CD4-positive, CD25-positive, alpha-beta regulatory T cell (primary cell): ENCODE measurements at regions not wholly inside any gene's neighbourhood (a gene's known extent, or its start where the extent isn't known, plus 50 kb on each side); places are given as distances from the start of the nearest gene placed in this dataset.

ENCODE experiments used
- ATAC-seq, 2 donors: fragments of 150-1000 bp; cut with Tn5 transposase; one replicate each; pipeline ENCODE4 v1.10.0; 2021; ENCODE audit warnings: low read depth in 2 of 2, moderate number of reproducible peaks in 2 of 2, moderate library complexity in 1 of 2
- DNase-seq, 3 donors: peaks; one replicate each; pipeline versions ENCODE4 v3.0.0 to v3.0.0-alpha.2; 2012 to 2022; ENCODE audit warnings: mixed read lengths in 1 of 3
- H3K27ac ChIP-seq: one replicate; pipeline ENCODE4 v1.7.0; 2013; ENCODE audit warnings: mild to moderate bottlenecking, low read length; ENCODE audit not compliant: insufficient read depth, poor library complexity, severe bottlenecking
- H3K27me3 ChIP-seq: one replicate; pipeline ENCODE4 v1.7.0; 2013; ENCODE audit warnings: low read length; ENCODE audit not compliant: control insufficient read depth, insufficient read depth
- H3K36me3 ChIP-seq: one replicate; pipeline ENCODE4 v1.7.0; 2013; ENCODE audit warnings: mild to moderate bottlenecking, low read length, moderate library complexity; ENCODE audit not compliant: control insufficient read depth, insufficient read depth
- H3K4me1 ChIP-seq: 2 replicates; pipeline ENCODE4 v1.7.0; 2013; ENCODE audit warnings: mild to moderate bottlenecking, low read length; ENCODE audit not compliant: insufficient read depth, control insufficient read depth, poor library complexity, severe bottlenecking
- H3K4me3 ChIP-seq: one replicate; pipeline ENCODE4 v1.7.0; 2013; ENCODE audit warnings: low read depth, mild to moderate bottlenecking, low read length, moderate library complexity
- H3K9me3 ChIP-seq, 2 experiments: 1 replicate in 1 of 2; 2 replicates in 1 of 2; pipeline ENCODE4 v1.7.0; 2013; ENCODE audit warnings: low read length in 2 of 2, mild to moderate bottlenecking in 1 of 2, moderate library complexity in 1 of 2; ENCODE audit not compliant: control insufficient read depth in 2 of 2
- H3K27ac Mint-ChIP-seq, 3 donors: one replicate each; pipeline ENCODE4 v1.8.0; 2020 to 2022; ENCODE audit warnings: mild to moderate bottlenecking in 3 of 3, mixed read lengths in 3 of 3, moderate library complexity in 2 of 3
- H3K27me3 Mint-ChIP-seq: one replicate; pipeline ENCODE4 v1.8.0; 2022; ENCODE audit warnings: mild to moderate bottlenecking, mixed read lengths
- H3K36me3 Mint-ChIP-seq: one replicate; pipeline ENCODE4 v1.8.0; 2020; ENCODE audit warnings: mixed read lengths
- H3K4me1 Mint-ChIP-seq, 4 donors: one replicate each; pipeline ENCODE4 v1.8.0; 2020 to 2022; ENCODE audit warnings: mixed read lengths in 4 of 4, mild to moderate bottlenecking in 1 of 4
- H3K4me3 Mint-ChIP-seq, 4 donors: one replicate each; pipeline ENCODE4 v1.8.0; 2020 to 2022; ENCODE audit warnings: mild to moderate bottlenecking in 4 of 4, mixed read lengths in 4 of 4, moderate library complexity in 3 of 4
- H3K9me3 Mint-ChIP-seq, 7 donors: one replicate each; pipeline ENCODE4 v1.8.0; 2020 to 2022; ENCODE audit warnings: mixed read lengths in 7 of 7, mild to moderate bottlenecking in 3 of 7, moderate library complexity in 2 of 7

GRCh38 chr5:29061381-29061780, 2023.0 kb upstream of the CDH9 start:
- ATAC-seq: no peak

GRCh38 chr5:29054694-29055093, 2016.3 kb upstream of the CDH9 start:
- ATAC-seq (no peak), DNase-seq (no peak)
- no peaks in the 10 kb centered on the region for H3K27me3 Mint-ChIP-seq
- H3K9me3 ChIP-seq: peaks cover 0 to 2% of the 10 kb centered on the region in 2 experiments
- no peaks in the 10 kb centered on the region for H3K36me3 Mint-ChIP-seq
- H3K36me3 ChIP-seq: no peaks in the 10 kb centered on the region
- H3K4me3 Mint-ChIP-seq: no peak overlapping the region
- H3K27ac Mint-ChIP-seq: no peak overlapping the region
- no peak overlapping the region for H3K4me3 ChIP-seq
- no peaks in the 10 kb centered on the region for H3K4me1 ChIP-seq
- peaks cover 0 to 14% (median 5%) of the 10 kb centered on the region in 7 donors for H3K9me3 Mint-ChIP-seq
- no peak overlapping the region for H3K27ac ChIP-seq
- no peaks in the 10 kb centered on the region for H3K27me3 ChIP-seq
- H3K4me1 Mint-ChIP-seq: no peaks in the 10 kb centered on the region

More at GRCh38 chr5:29061381-29061780, 2023.0 kb upstream of the CDH9 start:
- no peak for DNase-seq
- H3K27ac ChIP-seq: no peak overlapping the region
- Mint-ChIP-seq H3K4me3 (no peak overlapping the region), H3K27ac (no peak overlapping the region), H3K27me3 (no peaks in the 10 kb centered on the region), H3K9me3 (peaks cover 0 to 16% (median 5%) of the 10 kb centered on the region in 7 donors), H3K36me3 (no peaks in the 10 kb centered on the region), H3K4me1 (no peaks in the 10 kb centered on the region)
- no peaks in the 10 kb centered on the region for H3K36me3 ChIP-seq
- no peaks in the 10 kb centered on the region for H3K4me1 ChIP-seq
- no peak overlapping the region for H3K4me3 ChIP-seq
- no peaks in the 10 kb centered on the region for H3K27me3 ChIP-seq
- peaks cover 2 to 7% of the 10 kb centered on the region in 2 experiments for H3K9me3 ChIP-seq

- Mint-ChIP-seq H3K36me3 (no peaks in the 10 kb centered on the region), H3K4me1 (no peaks in the 10 kb centered on the region), H3K9me3 (peaks cover 0 to 14% (median 5%) of the 10 kb centered on the region in 7 donors), H3K27ac (no peak overlapping the region), H3K4me3 (no peak overlapping the region), H3K27me3 (no peaks in the 10 kb centered on the region)
- Histone ChIP-seq H3K4me1 (no peaks in the 10 kb centered on the region), H3K27ac (no peak overlapping the region), H3K27me3 (no peaks in the 10 kb centered on the region), H3K9me3 (peaks cover 0 to 2% of the 10 kb centered on the region in 2 experiments), H3K4me3 (no peak overlapping the region), H3K36me3 (no peaks in the 10 kb centered on the region)
- DNase-seq: no peak
- ATAC-seq: no peak
Observed at GRCh38 chr5:29054282-29054681, 2015.9 kb upstream of the CDH9 start.

GRCh38 chr5:29051509-29051908, 2013.1 kb upstream of the CDH9 start:
- H3K27me3 Mint-ChIP-seq: no peaks in the 10 kb centered on the region
- no peak overlapping the region for H3K27ac Mint-ChIP-seq
- DNase-seq: no peak
- ATAC-seq: no peak
- no peaks in the 10 kb centered on the region for H3K27me3 ChIP-seq
- H3K36me3 ChIP-seq: no peaks in the 10 kb centered on the region
- no peaks in the 10 kb centered on the region for H3K4me1 Mint-ChIP-seq
- H3K27ac ChIP-seq: no peak overlapping the region
- no peak overlapping the region for H3K4me3 ChIP-seq
- no peaks in the 10 kb centered on the region for H3K36me3 Mint-ChIP-seq
- H3K9me3 ChIP-seq: peaks cover 2 to 4% of the 10 kb centered on the region in 2 experiments
- no peaks in the 10 kb centered on the region for H3K4me1 ChIP-seq
- peaks cover 0 to 12% (median 2%) of the 10 kb centered on the region in 7 donors for H3K9me3 Mint-ChIP-seq
- no peak overlapping the region for H3K4me3 Mint-ChIP-seq

- no peak overlapping the region for H3K4me3 Mint-ChIP-seq
- peaks cover 0 to 19% (median 6%) of the 10 kb centered on the region in 7 donors for H3K9me3 Mint-ChIP-seq
- Histone ChIP-seq H3K9me3 (peaks cover 0 to 6% of the 10 kb centered on the region in 2 experiments), H3K36me3 (no peaks in the 10 kb centered on the region), H3K4me1 (no peaks in the 10 kb centered on the region), H3K27ac (no peak overlapping the region), H3K4me3 (no peak overlapping the region), H3K27me3 (no peaks in the 10 kb centered on the region)
- H3K27ac Mint-ChIP-seq: no peak overlapping the region
- no peak for ATAC-seq
- no peaks in the 10 kb centered on the region for H3K27me3 Mint-ChIP-seq
- no peak for DNase-seq
- no peaks in the 10 kb centered on the region for H3K4me1 Mint-ChIP-seq
- no peaks in the 10 kb centered on the region for H3K36me3 Mint-ChIP-seq
Observed at GRCh38 chr5:29042152-29042551, 2003.8 kb upstream of the CDH9 start.

- H3K27ac Mint-ChIP-seq: no peak overlapping the region
- ATAC-seq (no peak), DNase-seq (no peak)
- Histone ChIP-seq H3K9me3 (peaks cover 0 to 10% of the 10 kb centered on the region in 2 experiments), H3K4me1 (no peaks in the 10 kb centered on the region), H3K4me3 (no peak overlapping the region), H3K27me3 (no peaks in the 10 kb centered on the region), H3K27ac (no peak overlapping the region), H3K36me3 (no peaks in the 10 kb centered on the region)
- H3K4me3 Mint-ChIP-seq: no peak overlapping the region
- H3K9me3 Mint-ChIP-seq: peaks cover 3 to 20% (median 8%) of the 10 kb centered on the region in 7 donors
- no peaks in the 10 kb centered on the region for H3K4me1 Mint-ChIP-seq
- no peaks in the 10 kb centered on the region for H3K36me3 Mint-ChIP-seq
- no peaks in the 10 kb centered on the region for H3K27me3 Mint-ChIP-seq
Observed at GRCh38 chr5:29040404-29040803, 2002.0 kb upstream of the CDH9 start.

GRCh38 chr5:29039994-29040393, 2001.6 kb upstream of the CDH9 start:
- Mint-ChIP-seq H3K4me1 (no peaks in the 10 kb centered on the region), H3K4me3 (no peak overlapping the region), H3K9me3 (peaks cover 4 to 20% (median 10%) of the 10 kb centered on the region in 7 donors), H3K27ac (no peak overlapping the region), H3K36me3 (no peaks in the 10 kb centered on the region), H3K27me3 (no peaks in the 10 kb centered on the region)
- H3K27me3 ChIP-seq: no peaks in the 10 kb centered on the region
- no peaks in the 10 kb centered on the region for H3K36me3 ChIP-seq
- peaks cover 0 to 10% of the 10 kb centered on the region in 2 experiments for H3K9me3 ChIP-seq
- no peaks in the 10 kb centered on the region for H3K4me1 ChIP-seq
- DNase-seq: no peak
- H3K4me3 ChIP-seq: no peak overlapping the region
- ATAC-seq: no peak
- H3K27ac ChIP-seq: no peak overlapping the region

- no peak overlapping the region for H3K27ac ChIP-seq
- H3K4me3 ChIP-seq: no peak overlapping the region
- H3K27me3 ChIP-seq: no peaks in the 10 kb centered on the region
- H3K36me3 ChIP-seq: no peaks in the 10 kb centered on the region
- no peaks in the 10 kb centered on the region for H3K4me1 Mint-ChIP-seq
- H3K4me1 ChIP-seq: no peaks in the 10 kb centered on the region
- H3K4me3 Mint-ChIP-seq: no peak overlapping the region
- H3K9me3 Mint-ChIP-seq: peaks cover 4 to 30% (median 10%) of the 10 kb centered on the region in 7 donors
- no peaks in the 10 kb centered on the region for H3K27me3 Mint-ChIP-seq
- H3K36me3 Mint-ChIP-seq: no peaks in the 10 kb centered on the region
- no peak for ATAC-seq
- peaks cover 0 to 13% of the 10 kb centered on the region in 2 experiments for H3K9me3 ChIP-seq
- H3K27ac Mint-ChIP-seq: no peak overlapping the region
- DNase-seq: no peak
Observed at GRCh38 chr5:29037716-29038115, 1999.3 kb upstream of the CDH9 start.
